GM18873 (cell line): ENCODE measurements at regions not wholly inside any gene's neighbourhood (a gene's known extent, or its start where the extent isn't known, plus 50 kb on each side); places are given as distances from the start of the nearest gene placed in this dataset.

ENCODE experiments used
- ATAC-seq: cut with Tn5 transposase; IDR thresholded peaks from one replicate; pipeline ENCODE4 v1.9.1; 2021; ENCODE audit warnings: mild to moderate bottlenecking, moderate library complexity, moderate number of reproducible peaks; ENCODE audit not compliant: unreplicated experiment, low FRiP score

DNA sequence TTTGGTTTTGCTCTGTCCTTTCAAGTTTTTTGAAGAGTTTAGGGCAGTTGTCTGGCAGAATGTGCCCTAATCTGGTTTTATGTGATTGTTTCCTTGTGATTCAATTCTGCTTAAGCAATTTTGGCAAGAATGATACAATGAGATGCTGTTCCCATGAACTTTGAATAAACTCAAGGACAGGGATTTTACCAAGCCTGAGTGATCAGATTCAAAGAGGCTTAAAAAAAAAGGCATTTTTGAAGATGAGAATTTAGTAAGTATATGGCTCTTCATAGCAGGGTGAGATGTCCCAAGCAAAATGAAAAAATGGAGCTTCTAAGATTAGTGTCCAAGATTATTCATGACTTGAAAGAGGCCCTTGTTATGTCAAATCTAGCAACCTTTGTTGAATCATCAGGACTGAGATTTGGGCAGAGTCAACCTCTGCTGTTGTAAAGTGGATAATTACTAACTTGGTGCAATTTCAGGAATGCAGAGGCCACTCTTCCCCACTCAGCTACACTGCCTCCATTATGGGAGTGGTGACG is 180.6 kb upstream of the NUDT4 start:
- ATAC-seq: no peak

DNA sequence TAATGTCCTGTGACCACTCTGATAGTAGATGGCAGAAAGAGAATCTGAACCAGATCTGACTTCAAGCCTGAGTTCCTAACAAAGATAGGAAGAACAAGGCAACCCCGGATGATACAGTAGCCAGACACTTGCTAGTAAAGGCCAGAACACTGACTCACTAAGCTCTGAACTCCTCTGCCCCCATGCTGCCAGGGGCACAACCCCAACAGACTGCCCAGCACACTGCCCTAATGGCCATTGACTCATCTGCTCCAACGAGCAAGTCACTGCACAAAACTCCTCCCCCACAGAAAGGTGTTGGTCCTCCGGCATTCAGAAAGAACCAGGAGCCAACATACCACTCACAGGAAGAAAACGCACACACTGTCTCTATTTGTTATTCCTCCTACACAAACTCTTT is 179.6 kb upstream of the NUDT4 start:
- no peak for ATAC-seq

- ATAC-seq: no peak
Measured at GRCh38 chr12:93199831-93200236, 177.9 kb upstream of the NUDT4 start.

DNA sequence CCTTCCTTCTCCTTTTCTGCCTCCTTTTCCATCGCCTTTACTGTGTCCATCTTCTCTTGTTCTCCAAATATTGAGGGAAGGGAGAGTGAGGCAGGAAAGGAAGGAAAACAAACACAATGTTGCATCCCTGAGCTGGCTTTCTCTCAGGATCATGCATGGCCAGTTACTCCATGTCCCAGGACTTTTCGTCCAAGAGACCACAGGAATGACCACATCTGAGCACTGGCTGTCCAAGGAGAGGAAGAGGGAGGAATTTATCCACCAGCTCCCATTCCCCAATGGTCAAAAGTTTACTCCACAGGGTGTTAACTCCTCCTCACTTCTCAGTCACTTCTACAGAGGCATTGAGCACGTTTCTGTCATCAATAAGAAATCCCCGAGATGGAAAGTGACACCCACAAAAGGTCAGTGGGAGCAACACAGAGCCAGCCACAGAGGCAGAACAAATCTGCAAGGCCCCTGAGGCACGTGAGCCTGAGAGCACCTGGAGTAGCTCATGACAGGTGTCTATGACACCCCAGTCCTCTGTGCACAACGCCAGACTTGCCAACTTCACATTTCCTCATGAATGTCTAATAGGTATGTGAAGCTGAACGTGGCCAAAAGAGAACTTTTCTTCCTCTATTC is 177.3 kb upstream of the NUDT4 start:
- ATAC-seq: no peak

DNA sequence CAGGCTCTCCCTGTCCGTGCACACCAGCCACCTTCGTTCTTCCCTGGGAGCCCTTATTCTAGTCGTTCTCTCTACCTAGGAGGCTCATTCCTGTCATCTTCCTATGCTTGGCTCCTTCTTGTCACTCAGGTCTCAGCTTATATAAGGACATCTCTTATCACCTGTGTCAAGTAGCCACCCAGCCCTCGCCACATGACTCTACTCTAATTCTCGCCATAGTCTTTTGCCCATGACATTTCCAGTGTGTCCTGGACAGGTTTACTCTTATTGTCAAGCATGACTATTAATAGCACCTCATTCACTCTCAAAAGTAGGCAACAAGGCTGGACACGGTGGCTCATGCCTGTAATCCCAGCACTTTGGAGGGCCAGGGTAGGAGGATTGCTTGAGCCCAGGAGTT is 175.7 kb upstream of the NUDT4 start:
- no peak for ATAC-seq

GRCh38 chr12:93202688-93203087 is 175.0 kb upstream of the NUDT4 start:
- no peak for ATAC-seq

DNA sequence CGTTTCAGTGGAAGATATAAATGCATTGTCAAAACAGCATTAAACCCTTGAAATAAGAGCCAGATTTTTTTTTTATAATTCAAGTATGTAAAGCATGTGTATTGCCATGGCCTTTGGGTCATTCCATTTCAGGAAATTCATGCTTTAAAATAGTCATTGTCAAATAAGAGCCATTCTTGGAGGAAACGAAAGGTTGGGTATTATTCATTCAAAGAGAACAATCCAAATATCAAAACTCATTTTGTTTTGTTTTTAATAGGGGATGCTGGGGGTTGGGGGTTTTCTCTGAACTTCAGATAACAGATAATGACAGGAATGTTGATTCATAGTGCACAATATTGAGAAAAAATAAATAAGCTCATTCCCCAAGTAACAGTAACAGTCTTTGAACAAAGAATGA is 174.4 kb upstream of the NUDT4 start:
- ATAC-seq: no peak

GRCh38 chr12:93204896-93205295 is 172.8 kb upstream of the NUDT4 start:
- ATAC-seq: no peak

DNA sequence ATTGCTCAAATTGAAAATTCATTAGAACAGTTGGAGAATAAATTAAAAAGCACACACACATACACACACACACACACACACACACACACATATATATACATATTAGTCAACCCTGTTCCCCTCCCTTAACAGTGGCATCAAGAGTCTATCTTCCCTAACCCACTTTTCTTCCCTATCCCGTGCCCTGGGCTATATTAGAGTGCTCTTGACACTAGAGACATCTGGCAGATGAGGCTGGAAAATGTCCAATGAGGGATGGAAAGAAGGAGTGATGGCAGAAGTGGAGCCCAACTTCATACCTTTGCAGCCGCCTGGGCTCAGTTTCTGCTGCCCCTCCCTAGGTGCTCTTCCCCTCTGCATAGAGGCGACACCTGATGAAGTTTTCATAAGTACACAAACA is 172.4 kb upstream of the NUDT4 start:
- no peak for ATAC-seq

- ATAC-seq: no peak
Measured at GRCh38 chr12:93208011-93208410, 169.7 kb upstream of the NUDT4 start.

DNA sequence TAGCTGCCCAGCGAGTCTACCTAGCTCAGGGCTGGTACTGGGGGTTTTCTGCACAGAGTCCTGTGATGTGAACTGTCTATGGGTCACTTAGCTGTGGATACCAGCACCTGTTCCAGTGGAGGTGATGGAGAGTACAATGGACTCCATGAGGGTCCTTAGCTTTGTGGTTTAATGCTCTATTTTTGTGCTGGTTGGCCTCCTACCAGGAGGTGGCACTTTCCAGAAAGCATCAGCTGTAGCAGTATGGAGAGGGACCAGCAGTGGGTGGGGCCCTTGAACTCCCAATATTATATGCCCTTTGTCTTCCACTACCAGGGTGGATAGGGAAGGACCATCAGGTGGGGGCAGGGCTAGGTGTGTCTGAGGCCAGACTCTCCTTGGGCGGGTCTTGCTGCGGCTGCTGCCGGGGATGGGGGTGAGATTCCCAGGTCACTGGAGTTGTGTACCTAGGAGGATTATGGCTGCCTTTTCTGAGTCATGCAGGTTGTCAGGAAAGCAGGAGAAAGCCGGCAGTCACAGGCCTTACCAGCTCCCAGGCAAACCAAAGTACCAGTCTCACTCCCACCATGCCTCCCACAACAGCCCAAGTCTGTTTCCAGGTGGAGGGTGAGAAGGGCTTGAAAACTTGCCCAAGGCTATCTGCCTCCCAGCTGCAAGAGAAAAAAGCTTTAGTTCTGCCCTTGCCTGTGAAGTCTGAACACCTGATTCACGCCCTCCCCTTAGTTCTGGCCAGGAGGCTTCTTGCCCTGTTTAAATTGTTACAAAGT is 163.0 kb upstream of the NUDT4 start:
- ATAC-seq: no peak

DNA sequence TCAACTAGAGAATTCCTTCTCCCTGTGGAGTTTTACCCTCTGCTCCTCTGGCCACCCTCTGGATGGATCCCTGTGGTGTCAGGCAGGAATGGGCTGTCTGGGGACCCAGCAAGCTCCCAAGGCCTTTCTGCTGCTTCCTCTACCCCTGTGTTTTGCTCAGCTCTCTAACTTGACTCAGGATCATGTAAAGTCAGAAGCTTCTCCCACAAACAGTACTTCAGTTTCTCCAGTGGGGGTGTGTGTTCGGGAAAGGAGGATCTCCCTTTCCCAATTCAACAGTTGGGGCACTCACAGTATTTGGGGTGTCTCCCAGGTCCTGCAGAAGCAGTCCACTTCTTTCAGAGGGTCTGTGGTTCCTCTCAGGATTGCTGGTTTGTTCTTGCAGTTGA is 162.4 kb upstream of the NUDT4 start:
- ATAC-seq: no peak

GRCh38 chr12:93219947-93220346 is 157.8 kb upstream of the NUDT4 start:
- no peak for ATAC-seq

DNA sequence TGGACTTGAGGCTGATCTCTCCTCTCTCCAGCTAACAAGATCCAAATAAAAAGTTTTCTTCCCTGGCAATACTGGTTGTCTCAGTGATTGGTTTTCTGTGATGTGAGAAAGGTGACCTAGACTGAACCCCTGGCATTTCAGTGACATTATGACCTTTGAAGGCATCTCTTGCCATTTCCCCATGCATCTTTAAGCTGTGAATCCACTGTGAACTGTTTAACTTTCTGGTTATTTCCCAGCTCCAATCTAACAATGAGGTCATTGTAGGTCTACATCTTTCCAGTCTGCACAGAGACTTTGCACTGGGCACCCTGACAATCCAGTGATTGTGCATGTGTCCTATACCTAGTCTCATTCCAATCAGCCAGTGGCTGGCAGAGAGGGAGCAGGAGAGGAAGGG is 155.9 kb upstream of the NUDT4 start:
- ATAC-seq: no peak

GRCh38 chr12:93223440-93224426 is 154.0 kb upstream of the NUDT4 start:
- no peak for ATAC-seq

DNA sequence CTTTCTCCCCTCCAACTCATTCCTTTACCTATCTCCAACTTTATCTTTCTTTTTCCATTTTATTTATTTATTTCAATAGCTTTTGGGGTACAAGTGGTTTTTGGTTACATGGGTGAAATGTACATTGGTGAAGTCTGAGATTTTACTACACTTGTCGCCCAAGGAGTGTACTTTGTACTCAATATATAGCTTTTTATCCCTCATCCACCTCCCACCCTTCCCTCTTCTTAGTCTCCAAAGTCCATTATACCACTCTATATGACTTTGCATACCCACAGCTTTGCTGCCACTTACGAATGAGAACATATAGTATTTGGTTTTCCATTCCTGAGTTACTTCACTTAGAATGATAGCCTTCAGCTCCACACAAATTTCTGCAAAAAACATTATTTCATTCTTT is 152.6 kb upstream of the NUDT4 start:
- no peak for ATAC-seq

- no peak for ATAC-seq
Measured at GRCh38 chr12:93226361-93226760, 151.4 kb upstream of the NUDT4 start.

GRCh38 chr12:93229494-93230325 is 148.0 kb upstream of the NUDT4 start:
- no peak for ATAC-seq

- ATAC-seq: no peak
Measured at GRCh38 chr12:93230326-93230720, 147.4 kb upstream of the NUDT4 start.

GRCh38 chr12:93231938-93232337 is 145.8 kb upstream of the NUDT4 start:
- ATAC-seq: no peak
